ENCODE measurements at regions not wholly inside any gene's neighbourhood (a gene's known extent, or its start where the extent isn't known, plus 50 kb on each side); places are given as distances from the start of the nearest gene placed in this dataset.
"Not testable (repeated sequence)": the region's sequence is repeated elsewhere in the genome, so short reads cannot be mapped to it uniquely, and the experiment has no call there.

- DNase-seq (ENCODE audit: low read depth): peak; percentile 2
- no peak for TF ChIP-seq CTCF (IDR thresholded peaks at IDR 0.05; ENCODE audit: insufficient read depth, low read depth, low read length, missing control alignments)
- no peak overlapping the region for H3K4me3 ChIP-seq (ENCODE audit: low read length)
These were observed 412.2 kb upstream of the KLHL1 start for GRCh38 chr13:70520275-70521036.

- no peak for DNase-seq (ENCODE audit: low read depth)
- no peak overlapping the region for H3K4me3 ChIP-seq (ENCODE audit: low read length)
- no peak for TF ChIP-seq CTCF (IDR thresholded peaks at IDR 0.05; ENCODE audit: insufficient read depth, low read depth, low read length, missing control alignments)
These were observed 409.8 kb upstream of the KLHL1 start for GRCh38 chr13:70518081-70518480.

- TF ChIP-seq CTCF (IDR thresholded peaks at IDR 0.05; ENCODE audit: insufficient read depth, low read depth, low read length, missing control alignments): no peak
- DNase-seq (ENCODE audit: low read depth): no peak
- no peak overlapping the region for H3K4me3 ChIP-seq (ENCODE audit: low read length)
These were observed 408.0 kb upstream of the KLHL1 start for GRCh38 chr13:70516226-70516625.

- not testable (repeated sequence) for DNase-seq (ENCODE audit: low read depth); H3K4me3 ChIP-seq (ENCODE audit: low read length)
These were observed 403.7 kb upstream of the KLHL1 start for GRCh38 chr13:70511861-70512417.

- TF ChIP-seq CTCF (IDR thresholded peaks at IDR 0.05; ENCODE audit: insufficient read depth, low read depth, low read length, missing control alignments): no peak
- no peak overlapping the region for H3K4me3 ChIP-seq (ENCODE audit: low read length)
- DNase-seq (ENCODE audit: low read depth): peak; percentile 74
These were observed 397.6 kb upstream of the KLHL1 start for GRCh38 chr13:70505809-70506208.

- TF ChIP-seq CTCF (IDR thresholded peaks at IDR 0.05; ENCODE audit: insufficient read depth, low read depth, low read length, missing control alignments): no peak
- no peak overlapping the region for H3K4me3 ChIP-seq (ENCODE audit: low read length)
- no peak for DNase-seq (ENCODE audit: low read depth)
These were observed 394.7 kb upstream of the KLHL1 start for GRCh38 chr13:70502944-70503343.

GRCh38 chr13:70490320-70490935 is 382.2 kb upstream of the KLHL1 start:
- DNase-seq (ENCODE audit: low read depth): no peak
- no peak overlapping the region for H3K4me3 ChIP-seq (ENCODE audit: low read length)
- TF ChIP-seq CTCF (IDR thresholded peaks at IDR 0.05; ENCODE audit: insufficient read depth, low read depth, low read length, missing control alignments): no peak
